A549 (cell line): ENCODE measurements at regions not wholly inside any gene's neighbourhood (a gene's known extent, or its start where the extent isn't known, plus 50 kb on each side); places are given as distances from the start of the nearest gene placed in this dataset.
"Not testable (repeated sequence)": the region's sequence is repeated elsewhere in the genome, so short reads cannot be mapped to it uniquely, and the experiment has no call there.

Experiments used
- CTCF ChIP-seq: fragments of >200 bp; sonication (Bioruptor Twin); formaldehyde crosslinking; IDR thresholded peaks from 3 replicates; pipeline ENCODE4 v1.5.1; 2016
- RNF2 ChIP-seq: fragments of 200-600 bp; sonication (generic); IDR thresholded peaks from 2 replicates; pipeline ENCODE4 v1.6.1; 2016; ENCODE audit warnings: low read depth, mild to moderate bottlenecking, antibody characterized with exemption, moderate library complexity, borderline replicate concordance

- not testable (repeated sequence) for TF ChIP-seq RNF2, CTCF
These were observed 157.4 kb downstream of the CRLF3 start for GRCh38 chr17:30666838-30667656.
